ENCODE measurements at regions not wholly inside any gene's neighbourhood (a gene's known extent, or its start where the extent isn't known, plus 50 kb on each side); places are given as distances from the start of the nearest gene placed in this dataset.

- no peak for DNase-seq
These were observed 665.5 kb downstream of the NYAP2 start for GRCh38 chr2:226064932-226065570.

DNA sequence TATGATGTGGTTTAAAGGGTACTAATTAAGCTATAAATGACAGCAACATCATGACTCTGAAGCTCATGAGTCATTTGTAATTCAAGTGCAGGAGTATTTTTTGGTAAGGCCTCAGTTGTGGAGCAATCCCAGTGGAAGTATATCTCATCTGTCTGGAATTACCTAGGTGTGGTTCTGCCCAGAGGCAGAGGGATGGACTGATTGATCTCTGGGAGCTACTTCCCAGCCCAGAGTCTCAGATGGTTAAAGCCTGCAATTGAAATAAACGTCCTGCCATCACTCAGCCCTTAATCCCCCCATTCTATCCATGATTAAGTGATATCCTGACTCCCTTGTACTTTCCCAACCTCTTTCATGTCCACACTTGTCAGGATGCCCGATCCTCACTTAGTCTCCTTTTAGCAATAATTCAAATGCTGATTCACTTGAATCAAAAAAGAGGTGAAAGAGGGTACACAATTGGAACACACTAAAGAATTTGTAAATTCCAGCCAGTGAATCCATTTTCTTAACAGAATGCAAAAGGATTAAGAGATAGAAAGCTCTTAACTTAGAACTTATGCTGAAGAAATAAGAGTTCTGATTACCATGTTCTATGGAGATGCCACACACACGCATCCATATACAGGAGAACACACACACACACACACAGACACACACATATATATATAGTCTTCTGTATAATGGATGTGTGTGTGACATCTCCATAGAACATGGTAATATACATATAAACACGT is 664.4 kb downstream of the NYAP2 start:
- no peak for DNase-seq

GRCh38 chr2:226059961-226060627 is 660.6 kb downstream of the NYAP2 start:
- DNase-seq = no peak

- no peak for DNase-seq
These were observed 658.4 kb downstream of the NYAP2 start for GRCh38 chr2:226057914-226058313.

- DNase-seq = no peak
These were observed 657.9 kb downstream of the NYAP2 start for GRCh38 chr2:226057365-226057764.

DNA sequence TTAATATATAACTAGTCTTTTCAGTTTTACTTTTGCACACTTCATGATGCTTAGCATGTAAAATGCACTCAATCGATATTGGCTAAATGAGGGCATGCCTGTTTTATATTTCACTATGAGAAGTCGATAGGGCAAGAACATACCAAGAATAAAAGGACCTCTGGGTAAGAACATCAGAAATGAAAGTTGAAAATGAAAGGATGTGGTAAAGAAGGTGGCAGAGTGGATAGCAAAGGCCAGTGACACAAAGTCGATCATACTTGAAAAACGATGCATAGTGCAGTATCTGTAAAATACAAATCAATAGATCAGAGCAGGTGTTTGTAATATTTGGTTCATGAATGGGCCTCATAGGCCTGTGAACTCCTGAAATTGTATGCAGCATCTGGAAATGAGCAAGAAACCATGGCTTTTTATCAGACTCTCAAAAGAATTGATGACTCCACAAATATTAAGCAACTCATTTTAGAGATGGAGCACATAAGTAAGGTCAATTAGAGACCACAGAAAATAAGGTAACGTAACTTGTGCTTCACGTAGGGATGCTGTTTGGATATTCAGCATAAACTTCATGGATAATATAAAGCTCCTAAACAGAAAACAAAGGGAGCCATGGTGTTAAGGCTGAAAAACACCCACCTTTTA is 653.4 kb downstream of the NYAP2 start:
- DNase-seq = no peak

DNA sequence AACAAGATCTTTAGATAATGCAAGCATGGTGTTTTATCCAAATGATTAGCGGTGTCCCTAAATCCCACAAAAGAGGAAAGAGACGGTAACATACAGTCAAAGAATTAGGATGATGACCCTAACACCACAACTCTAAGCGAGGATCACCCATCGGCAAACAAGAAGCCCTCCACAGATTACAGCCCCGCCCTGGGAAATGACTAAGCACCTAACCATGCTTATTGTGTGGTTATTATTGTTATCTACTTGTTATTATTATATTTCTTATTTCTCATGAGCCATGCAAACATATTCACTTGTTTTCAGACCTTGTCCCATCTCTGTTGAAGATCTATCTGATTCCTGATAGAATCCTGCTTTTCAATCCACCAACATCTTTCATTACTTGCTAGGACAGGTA is 651.3 kb downstream of the NYAP2 start:
- no peak for DNase-seq

GRCh38 chr2:226048611-226049010 is 649.1 kb downstream of the NYAP2 start:
- no peak for DNase-seq

DNA sequence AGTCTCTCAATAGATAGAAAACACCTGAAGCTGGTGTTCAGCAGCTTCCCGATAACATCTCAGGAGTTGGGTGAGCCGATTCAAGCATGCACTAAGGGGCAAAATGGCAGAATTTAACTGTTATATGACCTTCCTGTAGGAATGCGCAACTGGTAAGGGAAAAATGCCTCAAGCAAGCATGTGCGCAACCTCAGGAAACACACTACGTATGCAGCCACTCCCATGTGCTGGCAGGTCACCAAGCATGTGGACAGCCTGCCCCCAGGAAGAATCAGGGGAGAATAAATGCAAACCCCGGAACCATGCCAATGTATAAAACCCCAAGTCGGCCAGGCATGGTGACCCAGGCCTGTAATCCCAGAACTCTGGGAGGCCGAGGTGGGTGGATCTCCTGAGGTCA is 645.6 kb downstream of the NYAP2 start:
- DNase-seq = no peak

GRCh38 chr2:226040344-226040900 is 640.9 kb downstream of the NYAP2 start:
- no peak for DNase-seq

GRCh38 chr2:226037526-226037925 is 638.0 kb downstream of the NYAP2 start:
- no peak for DNase-seq

DNA sequence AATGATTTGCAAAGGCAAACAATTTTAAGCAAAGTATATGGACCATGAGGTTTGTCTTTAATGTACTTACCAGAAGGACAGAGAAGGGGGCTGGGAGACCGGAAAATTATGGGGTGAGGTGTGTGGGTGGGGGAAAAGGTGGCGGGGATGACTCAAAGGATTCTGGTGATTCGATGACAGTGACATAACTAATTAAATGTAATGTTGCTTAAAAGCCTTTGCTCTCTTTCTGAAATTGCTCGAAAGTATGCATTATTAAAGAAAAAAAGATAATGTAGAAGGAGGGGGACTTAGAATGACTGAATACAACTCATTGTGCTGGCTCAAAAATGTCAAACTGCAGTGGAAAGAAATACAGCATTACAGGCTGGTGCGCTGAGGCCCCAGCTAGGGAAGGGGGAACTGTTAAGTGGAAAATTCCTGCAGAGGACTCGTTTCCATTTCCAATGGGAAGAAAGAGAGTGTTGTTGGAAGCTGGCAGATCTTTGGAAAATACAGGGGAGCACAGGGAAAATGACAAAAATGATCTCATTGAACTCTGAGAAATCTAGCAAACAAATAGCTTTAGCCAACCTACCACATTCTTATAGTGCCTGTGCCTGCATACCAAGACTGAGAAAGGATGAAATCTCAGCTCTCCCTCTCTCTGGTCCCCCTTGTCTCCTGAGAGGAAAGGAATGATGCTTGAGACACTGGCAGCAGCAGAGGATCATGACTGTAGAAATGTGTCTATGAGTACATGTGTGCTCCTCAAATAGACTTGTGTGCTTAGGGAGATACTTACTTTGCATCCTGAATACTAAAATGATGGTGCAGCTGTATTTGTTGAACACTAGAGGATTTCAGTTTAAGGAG is 632.4 kb downstream of the NYAP2 start:
- no peak for DNase-seq

- peak; percentile 45 for DNase-seq
These were observed 631.5 kb downstream of the NYAP2 start for GRCh38 chr2:226030788-226031646.

- no peak for DNase-seq
These were observed 630.9 kb downstream of the NYAP2 start for GRCh38 chr2:226030369-226030768.

DNA sequence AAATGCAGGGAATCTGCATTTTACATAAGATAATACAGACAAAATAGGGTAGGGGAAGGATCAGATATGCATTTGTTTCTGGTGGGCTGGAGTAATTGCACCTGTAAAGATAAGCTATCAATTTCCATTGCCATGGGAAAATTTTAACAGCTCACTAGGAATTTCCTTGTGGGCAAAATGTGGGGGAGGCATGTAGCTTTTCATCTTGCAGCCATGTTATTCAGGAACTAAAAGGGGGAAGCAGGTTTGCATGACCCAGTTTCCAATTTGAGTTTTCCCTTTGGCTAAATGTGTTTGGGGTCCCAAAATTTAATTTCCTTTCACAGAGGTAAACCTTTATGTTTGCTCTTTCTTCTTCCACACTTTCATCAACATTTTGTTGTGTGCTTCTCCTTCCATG is 624.4 kb downstream of the NYAP2 start:
- DNase-seq = no peak

GRCh38 chr2:226023383-226023782 is 623.9 kb downstream of the NYAP2 start:
- DNase-seq = no peak

DNA sequence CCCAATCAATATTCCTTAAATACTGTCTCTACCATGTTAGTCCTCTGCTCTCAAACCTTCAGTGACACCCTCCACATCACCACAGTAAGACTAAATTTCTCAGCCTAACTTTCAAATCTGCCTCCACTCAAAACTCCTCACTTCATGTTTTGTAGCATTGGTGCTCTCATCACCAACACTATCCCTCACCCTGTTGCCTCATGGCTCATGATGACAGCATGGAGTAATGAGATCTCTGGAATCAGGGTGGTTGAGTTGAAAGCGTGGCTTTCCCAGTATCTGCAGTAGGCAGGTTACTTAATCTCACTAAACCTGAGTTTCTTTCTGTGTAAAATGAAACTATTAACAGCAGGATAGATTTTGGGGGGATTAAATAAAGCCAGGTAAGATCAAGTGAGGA is 621.4 kb downstream of the NYAP2 start:
- DNase-seq = no peak

DNA sequence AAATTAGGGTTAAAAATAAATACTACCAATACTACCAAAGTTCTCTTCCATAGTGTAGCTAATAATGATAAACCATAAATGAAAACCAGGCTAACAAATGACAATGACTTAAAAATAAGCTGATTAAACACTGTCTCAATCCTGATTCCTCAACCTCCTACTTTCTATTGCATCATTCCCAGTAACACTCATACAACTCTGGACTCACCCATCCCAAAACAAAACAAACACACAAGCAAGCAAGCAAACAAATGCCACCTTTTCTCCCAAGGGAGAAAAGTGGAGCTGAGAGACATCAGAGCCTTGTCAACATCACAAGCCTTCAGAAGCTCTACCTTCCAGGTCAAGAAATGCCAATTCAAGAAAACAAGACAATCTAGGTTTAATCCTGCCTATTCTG is 620.7 kb downstream of the NYAP2 start:
- DNase-seq = no peak

DNA sequence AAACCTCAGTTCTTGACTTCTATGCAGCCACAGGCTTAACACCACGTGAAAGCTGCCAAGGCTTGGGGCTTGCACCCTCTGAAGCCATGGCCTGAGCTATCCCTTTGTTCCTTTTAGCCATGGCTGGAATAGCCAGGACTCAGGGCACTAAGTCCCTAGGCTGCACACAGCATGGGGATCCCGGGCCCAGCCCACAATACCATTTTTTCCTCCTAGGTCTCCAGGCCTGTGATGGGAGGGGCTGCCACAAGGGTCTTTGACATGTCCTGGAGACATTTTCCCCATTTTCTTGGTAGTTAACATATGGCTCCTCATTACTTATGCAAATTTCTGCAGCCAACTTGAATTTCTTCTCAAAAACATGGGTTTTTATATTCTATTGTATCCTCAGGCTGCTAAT is 619.1 kb downstream of the NYAP2 start:
- no peak for DNase-seq

DNA sequence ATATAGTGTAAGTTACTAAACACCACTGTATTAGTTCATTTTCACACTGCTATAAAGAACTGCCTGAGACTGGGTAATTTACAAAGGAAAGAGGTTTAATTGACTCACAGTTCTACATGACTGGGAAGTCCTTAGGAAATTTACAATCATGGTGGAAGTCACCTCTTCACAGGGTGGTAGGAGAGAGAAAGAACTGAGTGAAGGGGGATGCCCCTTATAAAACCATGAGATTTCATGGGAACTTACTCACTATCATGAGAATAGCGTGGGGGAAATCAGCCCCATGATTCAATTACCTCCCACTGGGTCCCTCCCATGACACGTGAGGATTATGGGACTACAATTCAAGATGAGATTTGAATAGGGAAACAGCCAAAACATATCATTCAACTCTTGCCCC is 618.0 kb downstream of the NYAP2 start:
- DNase-seq = no peak

DNA sequence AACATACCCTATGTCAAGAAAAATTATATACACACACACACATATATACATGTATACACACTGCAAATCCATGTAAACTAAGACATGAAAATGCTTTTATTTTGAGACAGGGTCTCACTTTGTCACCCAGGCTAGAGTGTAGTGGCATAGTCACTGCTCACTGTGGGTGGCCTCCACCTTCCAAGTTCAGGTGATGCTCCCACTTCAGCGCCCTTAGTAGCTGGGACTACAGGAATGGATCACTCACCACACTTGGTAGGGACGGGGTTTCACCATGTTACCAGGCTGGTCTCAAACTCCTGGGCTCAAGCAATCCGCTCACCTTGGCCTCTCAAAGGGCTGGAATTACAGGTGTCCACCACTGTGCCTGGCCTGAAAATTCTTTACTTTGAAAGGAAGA is 617.6 kb downstream of the NYAP2 start:
- DNase-seq = no peak
